ENCODE measurements at regions not wholly inside any gene's neighbourhood (a gene's known extent, or its start where the extent isn't known, plus 50 kb on each side); places are given as distances from the start of the nearest gene placed in this dataset.
"Not testable (repeated sequence)": the region's sequence is repeated elsewhere in the genome, so short reads cannot be mapped to it uniquely, and the experiment has no call there.

DNA sequence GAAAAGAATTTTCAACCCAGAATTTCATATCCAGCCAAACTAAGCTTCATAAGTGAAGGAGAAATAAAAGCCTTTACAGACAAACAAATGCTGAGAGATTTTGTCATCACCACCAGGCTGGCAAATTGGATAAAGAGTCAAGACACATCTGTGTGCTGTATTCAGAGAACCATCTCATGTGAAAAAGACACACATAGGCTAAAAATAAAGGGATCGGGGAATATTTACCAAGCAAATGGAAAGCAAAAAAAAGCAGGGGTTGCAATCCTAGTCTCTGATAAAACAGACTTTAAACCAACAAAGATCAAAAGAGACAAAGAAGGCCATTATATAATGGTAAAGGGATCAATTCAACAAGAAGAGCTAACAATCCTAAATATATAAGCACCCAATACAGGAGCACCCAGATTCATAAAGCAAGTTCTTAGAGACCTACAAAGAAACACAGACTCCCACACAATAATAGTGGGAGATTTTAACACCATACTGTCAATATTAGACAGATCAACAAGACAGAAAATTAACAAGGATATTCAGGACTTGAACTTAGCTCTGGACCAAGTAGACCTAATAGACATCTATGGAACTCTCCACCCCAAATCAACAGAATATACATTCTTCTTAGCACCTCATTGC, 55.9 kb upstream of the ACSM6 start:
- not testable (repeated sequence) for ATAC-seq

DNA sequence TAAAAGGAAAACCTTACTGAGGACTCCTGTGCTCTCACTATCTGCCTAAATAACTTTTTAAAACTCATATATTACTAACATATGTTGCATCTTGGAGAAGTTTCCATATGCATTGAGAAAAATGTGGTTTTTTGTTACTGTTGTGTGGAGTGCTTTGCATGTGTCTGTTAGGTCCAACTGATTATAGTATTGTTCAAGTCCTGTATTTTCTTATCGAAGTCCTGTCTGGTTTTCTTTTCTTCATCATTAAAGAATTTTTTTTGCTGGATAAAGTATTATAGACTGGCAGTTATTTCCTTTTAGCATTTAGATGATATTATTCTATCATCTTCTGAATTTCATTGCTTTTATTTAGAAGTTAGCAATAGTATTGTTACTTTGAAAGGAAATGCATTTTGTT, 59.5 kb upstream of the ACSM6 start:
- ATAC-seq, result no peak

DNA sequence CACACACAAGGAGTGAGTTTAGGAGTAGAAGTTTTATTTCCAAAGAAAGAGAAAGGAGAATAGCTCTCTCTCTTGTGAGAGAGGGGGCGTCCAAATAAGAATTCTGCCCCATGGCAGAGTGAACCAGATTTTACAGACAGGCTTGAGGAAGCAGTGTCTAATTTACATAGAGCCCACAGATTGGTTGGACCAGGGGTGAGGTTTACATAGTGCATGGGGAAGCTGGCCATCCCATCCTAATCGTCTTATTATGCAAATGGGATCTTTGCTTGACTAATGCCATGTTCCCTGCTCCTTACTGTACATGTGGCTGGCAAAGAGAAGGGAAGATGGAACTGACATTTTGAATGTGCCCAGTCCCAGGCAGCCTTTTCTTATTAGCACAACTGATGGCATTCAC, 60.0 kb upstream of the ACSM6 start:
- peak; percentile 63 for ATAC-seq

DNA sequence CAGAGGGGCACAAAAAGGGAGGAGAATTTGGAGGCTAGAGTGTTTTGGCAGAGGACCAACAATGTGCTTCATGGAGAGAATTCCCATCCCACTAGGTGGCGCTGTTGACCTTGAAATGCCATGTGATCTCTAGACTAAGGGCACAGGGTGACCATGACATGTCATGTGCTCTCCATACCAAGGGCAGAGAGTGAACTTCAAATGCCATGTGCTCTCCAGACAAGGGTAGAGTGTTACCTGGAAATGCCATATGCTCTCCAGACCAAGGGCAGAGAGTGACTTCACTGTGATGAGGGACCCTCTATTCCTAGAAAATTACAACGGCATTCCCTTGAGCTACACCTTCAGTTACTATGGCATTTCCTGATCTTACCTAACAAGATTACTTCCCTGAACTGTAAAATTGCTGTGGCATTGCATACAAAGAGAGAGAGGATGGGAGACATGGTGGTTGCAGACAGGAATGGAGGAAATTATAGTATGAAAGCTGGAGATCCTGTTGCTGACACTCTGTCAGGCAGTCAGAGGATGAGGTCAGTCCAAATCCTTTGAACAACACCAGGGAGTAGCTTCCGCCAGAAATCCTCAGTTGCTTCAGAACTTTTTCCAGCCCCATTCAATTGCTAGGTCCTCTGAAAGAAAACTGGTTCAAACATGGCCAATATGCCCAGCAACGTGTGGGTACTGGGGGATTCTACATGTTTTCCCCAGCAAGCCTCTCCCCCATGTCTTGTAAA, 60.9 kb upstream of the ACSM6 start:
- peak; percentile 85 for ATAC-seq

DNA sequence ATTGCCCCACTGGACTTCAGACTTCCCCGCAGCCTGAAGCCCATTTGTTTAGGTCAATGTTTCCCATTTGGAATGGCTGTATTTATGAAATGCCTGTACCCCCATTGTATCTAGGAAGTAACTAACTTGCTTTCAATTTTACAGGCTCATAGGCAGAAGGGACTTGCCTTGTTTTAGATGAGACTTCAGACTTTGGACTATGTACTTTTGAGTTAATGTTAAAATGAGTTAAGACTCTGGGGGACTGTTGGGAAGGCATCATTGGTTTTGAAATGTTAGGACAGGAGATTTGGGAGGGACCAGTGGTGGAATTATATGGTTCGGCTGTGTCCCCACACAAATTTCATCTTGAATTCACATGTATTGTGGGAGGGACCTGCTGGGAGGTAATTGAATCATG, 61.1 kb upstream of the CYP2C8 start:
- ATAC-seq, result not testable (repeated sequence)

DNA sequence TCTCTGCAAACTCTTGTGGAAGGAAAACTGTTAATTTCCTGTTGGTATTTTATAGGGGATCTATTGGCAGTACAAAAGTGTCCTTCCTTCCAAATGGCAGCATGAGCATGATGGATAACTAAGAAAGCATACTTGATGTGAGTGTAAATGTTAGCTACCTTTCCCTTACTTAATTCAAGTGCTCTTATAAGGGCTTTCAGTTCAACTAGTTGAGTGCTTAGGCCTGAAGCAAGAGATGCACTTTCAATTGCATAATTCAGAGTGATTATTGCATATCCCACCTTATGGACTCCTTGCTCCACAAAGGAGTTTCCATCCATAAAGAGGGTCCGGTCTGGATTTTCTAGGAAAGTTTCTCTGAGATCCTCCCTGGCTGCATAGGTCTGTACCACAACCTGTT, 56.3 kb upstream of the CYP2C8 start:
- no peak for ATAC-seq

DNA sequence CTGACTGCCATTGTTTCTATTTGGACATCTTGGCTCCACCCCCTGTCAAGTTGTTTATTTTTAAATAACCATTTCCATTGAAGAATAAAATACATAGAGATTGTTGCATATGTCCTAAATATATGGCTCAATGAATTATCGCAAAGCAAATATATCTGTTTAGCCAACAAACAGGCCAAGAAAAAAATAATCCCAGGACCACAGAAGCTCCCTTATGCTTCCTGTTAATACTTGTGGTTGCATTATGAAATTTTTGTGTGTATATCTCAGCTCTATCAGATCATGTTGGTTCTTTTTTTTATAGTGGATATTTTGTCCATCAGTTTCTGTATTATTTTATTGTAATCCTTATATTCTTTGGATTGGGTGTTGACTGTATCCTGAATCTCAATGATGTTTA, 53.4 kb upstream of the CYP2C8 start:
- no peak for ATAC-seq

DNA sequence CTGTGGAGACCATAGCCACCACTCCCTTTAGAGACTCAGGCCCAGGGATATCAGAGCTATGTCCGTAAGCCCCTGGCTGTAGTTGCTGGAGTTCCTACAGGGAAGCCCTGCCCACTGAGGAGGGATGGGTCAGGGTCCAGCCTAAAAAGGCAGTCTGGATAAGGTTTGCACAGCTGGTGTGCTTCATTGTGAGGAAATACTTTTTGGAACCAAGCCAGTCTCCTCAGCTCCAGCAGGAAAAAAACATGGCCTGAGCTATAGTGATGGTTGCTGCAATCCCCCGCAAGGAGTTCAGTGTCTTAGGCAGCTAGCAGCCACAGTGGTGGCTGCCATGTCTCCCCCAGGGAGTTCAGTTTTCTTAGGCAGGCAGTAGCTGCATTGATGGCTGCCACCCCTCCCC, 52.6 kb upstream of the CYP2C8 start:
- no peak for ATAC-seq

All from esophagus mucosa (tissue), 1 donor.